SU-DHL-6 (cell line): ENCODE measurements at regions not wholly inside any gene's neighbourhood (a gene's known extent, or its start where the extent isn't known, plus 50 kb on each side); places are given as distances from the start of the nearest gene placed in this dataset.

Experiments
- H2AFZ ChIP-seq: fragments of 200-600 bp; sonication (generic); 2 replicates; pipeline ENCODE4 v1.6.1; 2014; ENCODE audit warnings: low read depth, mild to moderate bottlenecking, moderate library complexity, mixed read lengths, antibody characterized with exemption, low read length; ENCODE audit not compliant: severe bottlenecking
- H3F3A ChIP-seq: fragments of 200-600 bp; shearing (Covaris generic); 2 replicates; pipeline ENCODE4 v1.6.0; 2016; ENCODE audit warnings: antibody characterized with exemption, mild to moderate bottlenecking; ENCODE audit not compliant: insufficient read depth
- H3K27ac ChIP-seq: fragments of 200-600 bp; sonication (generic); 2 replicates; pipeline ENCODE4 v1.5.1; 2016; ENCODE audit warnings: low read depth, mild to moderate bottlenecking, low read length, moderate library complexity, mixed read lengths
- H3K27me3 ChIP-seq: fragments of 200-600 bp; sonication (generic), shearing (Covaris generic); 2 replicates; pipeline ENCODE4 v1.6.0; 2014; ENCODE audit warnings: mild to moderate bottlenecking, low read length
- H3K36me3 ChIP-seq: fragments of 200-600 bp; sonication (generic); 2 replicates; pipeline ENCODE4 v1.6.1; 2014; ENCODE audit warnings: mild to moderate bottlenecking, low read length, mixed read lengths
- H3K4me2 ChIP-seq: fragments of 300-600, 200-600 bp; shearing (Covaris generic), sonication (generic); 2 replicates; pipeline ENCODE4 v1.6.0; 2014; ENCODE audit warnings: low read length, low read depth, mild to moderate bottlenecking; ENCODE audit not compliant: poor library complexity, severe bottlenecking
- H3K4me3 ChIP-seq: fragments of 200-600 bp; sonication (generic); 2 replicates; pipeline ENCODE4 v1.5.1; 2014; ENCODE audit warnings: antibody characterized with exemption, low read length, mild to moderate bottlenecking, mixed read lengths; ENCODE audit not compliant: insufficient read depth, poor library complexity, severe bottlenecking
- H3K79me2 ChIP-seq: fragments of 200-600 bp; sonication (generic); 2 replicates; pipeline ENCODE4 v1.6.1; 2014; ENCODE audit warnings: mild to moderate bottlenecking, low read length, moderate library complexity; ENCODE audit not compliant: insufficient read depth
- H3K9ac ChIP-seq: fragments of 200-600 bp; sonication (generic); 2 replicates; pipeline ENCODE4 v1.7.0; 2014; ENCODE audit warnings: mild to moderate bottlenecking, low read length
- H3K9me2 ChIP-seq: fragments of 200-600 bp; sonication (generic); replicated peaks from 2 replicates; pipeline ENCODE4 v1.6.1; 2014; ENCODE audit warnings: low read length; ENCODE audit not compliant: insufficient read depth
- H3K9me3 ChIP-seq: fragments of 200-600 bp; sonication (generic); 2 replicates; pipeline ENCODE4 v1.6.1; 2014; ENCODE audit warnings: low read length, mixed read lengths; ENCODE audit not compliant: insufficient read depth
- H4K20me1 ChIP-seq: fragments of 200-600 bp; sonication (generic); 2 replicates; pipeline ENCODE4 v1.6.1; 2014; ENCODE audit warnings: low read depth, mild to moderate bottlenecking, antibody characterized with exemption, low read length, moderate library complexity, mixed read lengths
- CTCF ChIP-seq: fragments of 200-600 bp; sonication (generic); IDR thresholded peaks from one replicate; pipeline ENCODE4 v1.5.1; 2017; ENCODE audit warnings: antibody characterized with exemption, mild to moderate bottlenecking, low read length, moderate library complexity; ENCODE audit not compliant: insufficient read depth, poor library complexity, severe bottlenecking
- EZH2phosphoT487 ChIP-seq: fragments of 200-600 bp; sonication (generic), shearing (Covaris generic); conservative IDR thresholded peaks from 2 replicates; pipeline ENCODE4 v1.6.1; 2018; ENCODE audit warnings: mild to moderate bottlenecking, antibody characterized with exemption, low read length, moderate library complexity, mixed read lengths

- Histone ChIP-seq H3K36me3 (no peaks in the 10 kb centered on the region), H2AFZ (no peak overlapping the region), H3K4me3 (no peak overlapping the region), H3K4me2 (no peak overlapping the region), H3F3A (no peaks in the 10 kb centered on the region), H3K9me2 (no peaks in the 10 kb centered on the region), H3K27me3 (no peaks in the 10 kb centered on the region), H3K9me3 (no peaks in the 10 kb centered on the region), H3K79me2 (no peaks in the 10 kb centered on the region), H4K20me1 (no peaks in the 10 kb centered on the region), H3K9ac (no peak overlapping the region), H3K27ac (no peak overlapping the region)
- TF ChIP-seq CTCF (no peak), EZH2phosphoT487 (no peak)
Observed at GRCh38 chr13:86689911-86690310, 890.7 kb upstream of the SLITRK6 start.

GRCh38 chr13:86692291-86692690, 893.1 kb upstream of the SLITRK6 start:
- H3K9me3 ChIP-seq: no peaks in the 10 kb centered on the region
- H3K4me3 ChIP-seq: no peak overlapping the region
- H3K27me3 ChIP-seq: no peaks in the 10 kb centered on the region
- no peak overlapping the region for H2AFZ ChIP-seq
- H4K20me1 ChIP-seq: no peaks in the 10 kb centered on the region
- TF ChIP-seq CTCF (no peak), EZH2phosphoT487 (no peak)
- no peak overlapping the region for H3K9ac ChIP-seq
- no peaks in the 10 kb centered on the region for H3F3A ChIP-seq
- no peaks in the 10 kb centered on the region for H3K79me2 ChIP-seq
- no peaks in the 10 kb centered on the region for H3K36me3 ChIP-seq
- no peak overlapping the region for H3K4me2 ChIP-seq
- no peaks in the 10 kb centered on the region for H3K9me2 ChIP-seq
- H3K27ac ChIP-seq: no peak overlapping the region

- Histone ChIP-seq H2AFZ (no peak overlapping the region), H3K4me3 (no peak overlapping the region), H3K79me2 (no peaks in the 10 kb centered on the region), H3K27ac (no peak overlapping the region), H3K4me2 (no peak overlapping the region), H3K9me2 (no peaks in the 10 kb centered on the region), H3K9ac (no peak overlapping the region), H3K9me3 (no peaks in the 10 kb centered on the region), H4K20me1 (no peaks in the 10 kb centered on the region), H3K36me3 (no peaks in the 10 kb centered on the region), H3F3A (no peaks in the 10 kb centered on the region), H3K27me3 (no peaks in the 10 kb centered on the region)
- TF ChIP-seq EZH2phosphoT487: no peak
- no peak for TF ChIP-seq CTCF
Observed at GRCh38 chr13:86710013-86710412, 910.8 kb upstream of the SLITRK6 start.

- Histone ChIP-seq H3K27ac (no peak overlapping the region), H4K20me1 (no peaks in the 10 kb centered on the region), H3K36me3 (no peaks in the 10 kb centered on the region), H3K9me2 (no peaks in the 10 kb centered on the region), H2AFZ (no peak overlapping the region), H3K79me2 (no peaks in the 10 kb centered on the region), H3F3A (no peaks in the 10 kb centered on the region), H3K27me3 (no peaks in the 10 kb centered on the region), H3K4me3 (no peak overlapping the region), H3K9me3 (no peaks in the 10 kb centered on the region), H3K4me2 (no peak overlapping the region), H3K9ac (no peak overlapping the region)
- TF ChIP-seq EZH2phosphoT487: no peak
- no peak for TF ChIP-seq CTCF
Observed at GRCh38 chr13:86710896-86711295, 911.7 kb upstream of the SLITRK6 start.
